IMR-90 (cell line): ENCODE measurements at regions not wholly inside any gene's neighbourhood (a gene's known extent, or its start where the extent isn't known, plus 50 kb on each side); places are given as distances from the start of the nearest gene placed in this dataset.

Experiments
- ATAC-seq: fragments of 200-7000 bp; cut with Tn5 transposase; 2 replicates; pipeline ENCODE4 v1.9.1; 2020; ENCODE audit warnings: low read depth, mild to moderate bottlenecking, moderate library complexity
- BruUV-seq: library from RNA; stranded (reverse); fragments of 400-500 nt; replicated peaks from 2 replicates; lab custom pipeline; 2021; lab: Mats Ljungman, UMichigan
- CTCF ChIA-PET: fragments of 300-600 bp; formaldehyde crosslinking; extraction: SDS; loops from one replicate; lab custom pipeline; 2021; ENCODE audit warnings: antibody characterized with exemption; lab: Yijun Ruan, JAX
- POLR2A ChIA-PET: fragments of 300-600 bp; sonication (Branson Sonifier 250); formaldehyde crosslinking; loops from one replicate; lab custom pipeline; 2022; ENCODE audit warnings: antibody characterized with exemption; ENCODE audit not compliant: unreplicated experiment; lab: Charles Lee
- DNase-seq: peaks from one replicate; pipeline ENCODE4 v3.0.0; 2013
- H2AFZ ChIP-seq: replicated peaks from 2 replicates; pipeline ENCODE3; 2013; ENCODE audit warnings: low read length, mild to moderate bottlenecking; ENCODE audit not compliant: poor library complexity
- H2AK5ac ChIP-seq: 2 replicates; pipeline ENCODE4 v1.6.1; 2013; ENCODE audit warnings: low read depth, low read length, inconsistent platforms
- H2AK9ac ChIP-seq: replicated peaks from 2 replicates; pipeline ENCODE3; 2013; ENCODE audit warnings: mild to moderate bottlenecking, low read depth, low read length, moderate library complexity; ENCODE audit not compliant: poor library complexity
- H2BK120ac ChIP-seq: 2 replicates; pipeline ENCODE4 v1.6.1; 2013; ENCODE audit warnings: low read depth, low read length, inconsistent platforms
- H2BK15ac ChIP-seq: 3 replicates; pipeline ENCODE4 v1.6.1; 2013; ENCODE audit warnings: low read depth, low read length, inconsistent platforms
- H2BK20ac ChIP-seq: 2 replicates; pipeline ENCODE4 v1.6.1; 2013; ENCODE audit warnings: low read depth, mild to moderate bottlenecking, inconsistent platforms, low read length, moderate library complexity
- H2BK5ac ChIP-seq: 2 replicates; pipeline ENCODE4 v1.6.1; 2013; ENCODE audit warnings: mild to moderate bottlenecking, low read depth, low read length, inconsistent platforms; ENCODE audit not compliant: poor library complexity, severe bottlenecking
- H3K14ac ChIP-seq: replicated peaks from 2 replicates; pipeline ENCODE4 v1.6.1; 2013; ENCODE audit warnings: low read depth, low read length, inconsistent platforms
- H3K18ac ChIP-seq: 2 replicates; pipeline ENCODE4 v1.6.1; 2013; ENCODE audit warnings: low read depth, low read length, control low read depth
- H3K23ac ChIP-seq: 2 replicates; pipeline ENCODE4 v1.6.1; 2013; ENCODE audit warnings: low read depth, low read length, inconsistent platforms
- H3K27ac ChIP-seq: 2 replicates; pipeline ENCODE4 v1.5.1; 2013; ENCODE audit warnings: mild to moderate bottlenecking, control low read depth, low read length; ENCODE audit not compliant: insufficient read depth
- H3K27me3 ChIP-seq: 2 replicates; pipeline ENCODE4 v1.6.1; 2013; ENCODE audit warnings: low read length; ENCODE audit not compliant: control insufficient read depth, insufficient read depth
- H3K36me3 ChIP-seq: 2 replicates; pipeline ENCODE4 v1.6.1; 2013; ENCODE audit warnings: low read length, mixed read lengths; ENCODE audit not compliant: control insufficient read depth, insufficient read depth
- H3K4ac ChIP-seq: 2 replicates; pipeline ENCODE4 v1.6.1; 2013; ENCODE audit warnings: low read depth, low read length, inconsistent platforms
- H3K4me1 ChIP-seq: 2 replicates; pipeline ENCODE4 v1.6.1; 2013; ENCODE audit warnings: low read length, mixed read lengths; ENCODE audit not compliant: control insufficient read depth, insufficient read depth
- H3K4me2 ChIP-seq: 2 replicates; pipeline ENCODE4 v1.6.1; 2013; ENCODE audit warnings: low read depth, mild to moderate bottlenecking, control low read depth, low read length, moderate library complexity
- H3K4me3 ChIP-seq: 2 replicates; pipeline ENCODE4 v1.5.1; 2013; ENCODE audit warnings: low read depth, mild to moderate bottlenecking, control low read depth, low read length, moderate library complexity; ENCODE audit not compliant: insufficient read depth
- H3K56ac ChIP-seq: 2 replicates; pipeline ENCODE4 v1.6.1; 2013; ENCODE audit warnings: low read length, inconsistent platforms; ENCODE audit not compliant: insufficient read depth; ENCODE audit errors: extremely low read depth
- H3K79me1 ChIP-seq, 2 experiments: 2 replicates each; pipeline ENCODE4 v1.6.1; 2013; ENCODE audit warnings: low read length in 2 of 2, inconsistent platforms in 1 of 2, low read depth in 1 of 2
- H3K9ac ChIP-seq: 2 replicates; pipeline ENCODE4 v1.6.1; 2013; ENCODE audit warnings: low read depth, low read length, control low read depth
- H3K9me1 ChIP-seq: 2 replicates; pipeline ENCODE4 v1.6.1; 2013; ENCODE audit warnings: low read length, inconsistent platforms; ENCODE audit not compliant: insufficient read depth
- H3K9me3 ChIP-seq: 2 replicates; pipeline ENCODE4 v1.6.1; 2013; ENCODE audit warnings: low read length; ENCODE audit not compliant: control insufficient read depth, insufficient read depth
- H4K20me1 ChIP-seq: 2 replicates; pipeline ENCODE4 v1.6.1; 2013; ENCODE audit warnings: low read length, inconsistent platforms; ENCODE audit not compliant: insufficient read depth
- H4K5ac ChIP-seq: 2 replicates; pipeline ENCODE4 v1.6.1; 2013; ENCODE audit warnings: mild to moderate bottlenecking, low read depth, low read length, control low read depth
- H4K8ac ChIP-seq, 2 experiments: 2 replicates each; pipeline ENCODE4 v1.6.1; 2013; ENCODE audit warnings: low read depth in 2 of 2, low read length in 2 of 2, control low read depth in 1 of 2, inconsistent platforms in 1 of 2
- H4K91ac ChIP-seq: 2 replicates; pipeline ENCODE4 v1.6.1; 2013; ENCODE audit warnings: low read depth, low read length, inconsistent platforms; ENCODE audit not compliant: insufficient read depth
- BHLHE40 ChIP-seq: fragments of 150-350 bp; IDR thresholded peaks from 2 replicates; pipeline ENCODE4 v1.6.1; 2016; ENCODE audit warnings: mild to moderate bottlenecking, low read depth, low read length
- CEBPB ChIP-seq: IDR thresholded peaks from 2 replicates; pipeline ENCODE4 v1.6.1; 2012; ENCODE audit warnings: low read depth, low read length, improper control_type of control experiment
- CHD1 ChIP-seq: IDR thresholded peaks from 2 replicates; pipeline ENCODE4 v1.6.1; 2012; ENCODE audit warnings: low read depth, low read length, improper control_type of control experiment
- ELK1 ChIP-seq: fragments of 150-350 bp; IDR thresholded peaks from 2 replicates; pipeline ENCODE4 v1.6.1; 2016; ENCODE audit warnings: low read depth, mild to moderate bottlenecking, low read length, moderate library complexity, borderline replicate concordance
- FOS ChIP-seq: fragments of 150-350 bp; IDR thresholded peaks from 2 replicates; pipeline ENCODE4 v1.6.1; 2016; ENCODE audit warnings: low read depth, low read length
- MAFK ChIP-seq: IDR thresholded peaks from 2 replicates; pipeline ENCODE4 v1.6.1; 2012; ENCODE audit warnings: low read depth, low read length, improper control_type of control experiment
- MAZ ChIP-seq: IDR thresholded peaks from 2 replicates; pipeline ENCODE4 v1.6.1; 2012; ENCODE audit warnings: low read depth, mild to moderate bottlenecking, low read length, improper control_type of control experiment, moderate library complexity, borderline replicate concordance
- MXI1 ChIP-seq: IDR thresholded peaks from 2 replicates; pipeline ENCODE4 v1.6.1; 2012; ENCODE audit warnings: low read depth, mild to moderate bottlenecking, low read length, moderate library complexity, borderline replicate concordance
- NFE2L2 ChIP-seq: fragments of 150-350 bp; IDR thresholded peaks from 2 replicates; pipeline ENCODE4 v1.6.1; 2016; ENCODE audit warnings: low read depth, mild to moderate bottlenecking, low read length
- POLR2A ChIP-seq: IDR thresholded peaks from 2 replicates; pipeline ENCODE4 v1.6.1; 2012; ENCODE audit warnings: mild to moderate bottlenecking, low read depth, low read length
- RAD21 ChIP-seq: IDR thresholded peaks from 2 replicates; pipeline ENCODE4 v1.6.1; 2012; ENCODE audit warnings: low read length, improper control_type of control experiment
- RCOR1 ChIP-seq: IDR thresholded peaks from 2 replicates; pipeline ENCODE4 v1.6.1; 2012; ENCODE audit warnings: mild to moderate bottlenecking, low read length, improper control_type of control experiment; ENCODE audit not compliant: insufficient replicate concordance
- RFX5 ChIP-seq: IDR thresholded peaks from 2 replicates; pipeline ENCODE4 v1.8.0; 2012; ENCODE audit warnings: low read depth, mild to moderate bottlenecking, low read length, moderate library complexity
- SMC3 ChIP-seq: fragments of 150-350 bp; IDR thresholded peaks from 2 replicates; pipeline ENCODE4 v1.6.1; 2016; ENCODE audit warnings: low read depth, mild to moderate bottlenecking, antibody characterized with exemption, low read length, moderate library complexity
- WGBS, 2 experiments: methylation state at CpG; one replicate each; pipeline versions ENCODE4 v1.1.5 to v1.1.7; 2013; ENCODE audit warnings: missing lambda C conversion rate in 2 of 2; ENCODE audit not compliant: insufficient read length in 1 of 2; ENCODE audit errors: extremely low coverage in 2 of 2; 5-methylcytosine and 5-hydroxymethylcytosine counted together
- dilution Hi-C: fragments of 300-500 bp; cut with HindIII; formaldehyde crosslinking; loops from one replicate; pipeline ENCODE4 v1.14.3; 2018; ENCODE audit warnings: low sequenced_read_pairs; ENCODE audit not compliant: unreplicated experiment
- in situ Hi-C: fragments of 300-500 bp; cut with MboI; formaldehyde crosslinking; loops from 3 replicates; pipeline ENCODE4 v1.14.3; 2019; ENCODE audit warnings: low sequenced_read_pairs, inconsistent platforms, mixed read lengths
- intact Hi-C: fragments of 100-400 bp; cut with micrococcal nuclease; formaldehyde crosslinking; loops from 2 replicates; pipeline ENCODE4 v1.10.0; 2022
- TF ChIP-seq, protein P1 (sequence below): fragments of 150-350 bp; IDR thresholded peaks from 2 replicates; pipeline ENCODE4 v1.6.1; 2017; ENCODE audit warnings: mild to moderate bottlenecking, antibody characterized with exemption, low read length, low read depth
- TF ChIP-seq, protein P2 (sequence below): conservative IDR thresholded peaks from 2 replicates; pipeline ENCODE4 v1.5.1; 2012; ENCODE audit warnings: mild to moderate bottlenecking, low read depth, low read length, improper control_type of control experiment

DNA sequence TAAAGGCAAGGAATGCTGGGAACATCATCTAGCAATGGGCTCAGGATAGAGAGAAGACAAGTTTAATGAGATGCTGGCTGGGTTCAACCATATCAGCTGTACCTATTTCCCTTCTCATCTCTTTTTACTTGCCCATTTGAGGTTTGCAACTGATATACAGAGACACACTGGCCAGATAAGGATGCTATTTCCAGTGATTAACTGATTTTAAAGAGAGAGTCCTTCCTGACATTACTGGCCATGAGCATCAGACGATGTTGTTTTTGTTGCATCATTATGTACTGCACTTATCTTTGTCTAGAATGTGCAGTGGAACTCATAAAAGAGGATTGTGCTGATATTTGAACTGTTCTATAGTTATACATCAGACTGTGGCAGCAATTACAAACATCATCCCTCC, 252.7 kb downstream of the BTBD3 start:
- Histone ChIP-seq H3K9me1 (peaks cover 4% of the 10 kb centered on the region; the same call in 1 of the 2 replicates), H3K56ac (no peak overlapping the region), H3K9me3 (no peaks in the 10 kb centered on the region), H3K4me3 (no peak overlapping the region), H4K91ac (no peak overlapping the region), H2AFZ (no peak overlapping the region), H3K23ac (no peak overlapping the region), H3K9ac (no peak overlapping the region), H3K36me3 (no peaks in the 10 kb centered on the region), H2BK5ac (no peak overlapping the region), H2BK20ac (no peak overlapping the region), H3K18ac (no peak overlapping the region), H3K27me3 (no peaks in the 10 kb centered on the region), H3K27ac (no peak overlapping the region), H4K20me1 (no peaks in the 10 kb centered on the region), H3K4ac (no peak overlapping the region), H3K79me1 (no peaks in the 10 kb centered on the region), H3K4me1 (peaks cover 2% of the 10 kb centered on the region; the same call in 1 of the 2 replicates), H2AK9ac (no peak overlapping the region), H4K5ac (no peak overlapping the region), H4K8ac (no peak overlapping the region), H2AK5ac (no peak overlapping the region), H3K14ac (no peak overlapping the region), H2BK15ac (no peak overlapping the region), H3K4me2 (no peak overlapping the region), H2BK120ac (no peak overlapping the region)
- ChIA-PET CTCF (no interaction called here), POLR2A (no interaction called here)
- in situ Hi-C loops (no loop called here), intact Hi-C loops (no loop called here), dilution Hi-C loops (no loop called here)
- BruUV-seq, result no TSS peak
- DNase-seq (no peak), ATAC-seq (no peak)
- TF ChIP-seq, protein P1, sequence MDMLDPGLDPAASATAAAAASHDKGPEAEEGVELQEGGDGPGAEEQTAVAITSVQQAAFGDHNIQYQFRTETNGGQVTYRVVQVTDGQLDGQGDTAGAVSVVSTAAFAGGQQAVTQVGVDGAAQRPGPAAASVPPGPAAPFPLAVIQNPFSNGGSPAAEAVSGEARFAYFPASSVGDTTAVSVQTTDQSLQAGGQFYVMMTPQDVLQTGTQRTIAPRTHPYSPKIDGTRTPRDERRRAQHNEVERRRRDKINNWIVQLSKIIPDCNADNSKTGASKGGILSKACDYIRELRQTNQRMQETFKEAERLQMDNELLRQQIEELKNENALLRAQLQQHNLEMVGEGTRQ, result no peak
- TF ChIP-seq MAZ (no peak), ELK1 (no peak), RFX5 (no peak), RCOR1 (no peak), POLR2A (no peak), BHLHE40 (no peak), NFE2L2 (no peak), SMC3 (no peak), FOS (no peak), MXI1 (no peak), MAFK (no peak), RAD21 (no peak), CEBPB (no peak), CHD1 (no peak)
- TF ChIP-seq, protein P2, sequence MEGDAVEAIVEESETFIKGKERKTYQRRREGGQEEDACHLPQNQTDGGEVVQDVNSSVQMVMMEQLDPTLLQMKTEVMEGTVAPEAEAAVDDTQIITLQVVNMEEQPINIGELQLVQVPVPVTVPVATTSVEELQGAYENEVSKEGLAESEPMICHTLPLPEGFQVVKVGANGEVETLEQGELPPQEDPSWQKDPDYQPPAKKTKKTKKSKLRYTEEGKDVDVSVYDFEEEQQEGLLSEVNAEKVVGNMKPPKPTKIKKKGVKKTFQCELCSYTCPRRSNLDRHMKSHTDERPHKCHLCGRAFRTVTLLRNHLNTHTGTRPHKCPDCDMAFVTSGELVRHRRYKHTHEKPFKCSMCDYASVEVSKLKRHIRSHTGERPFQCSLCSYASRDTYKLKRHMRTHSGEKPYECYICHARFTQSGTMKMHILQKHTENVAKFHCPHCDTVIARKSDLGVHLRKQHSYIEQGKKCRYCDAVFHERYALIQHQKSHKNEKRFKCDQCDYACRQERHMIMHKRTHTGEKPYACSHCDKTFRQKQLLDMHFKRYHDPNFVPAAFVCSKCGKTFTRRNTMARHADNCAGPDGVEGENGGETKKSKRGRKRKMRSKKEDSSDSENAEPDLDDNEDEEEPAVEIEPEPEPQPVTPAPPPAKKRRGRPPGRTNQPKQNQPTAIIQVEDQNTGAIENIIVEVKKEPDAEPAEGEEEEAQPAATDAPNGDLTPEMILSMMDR, result no peak
- WGBS, 2 experiments, result no CpG with 5 or more reads among the region's 1 CpG
